ENCODE measurements at regions not wholly inside any gene's neighbourhood (a gene's known extent, or its start where the extent isn't known, plus 50 kb on each side); places are given as distances from the start of the nearest gene placed in this dataset.

- TF ChIP-seq MYC (IDR thresholded peaks at IDR 0.05; ENCODE audit: low read depth, low read length) (no peak), POLR2AphosphoS5 (IDR thresholded peaks at IDR 0.05; ENCODE audit: insufficient read depth, low read depth, low read length) (no peak), MAX (IDR thresholded peaks at IDR 0.05; ENCODE audit: insufficient read depth, insufficient read length) (no peak), CTCF (IDR thresholded peaks at IDR 0.05; ENCODE audit: extremely low read depth in 1 of 2, insufficient read depth in 1 of 2, low read depth in 1 of 2, low read length in 2 of 2) (no peak)
- DNase-seq (ENCODE audit: low read depth, low spot score) (no peak), FAIRE-seq (no peak)
- no peaks in the 10 kb centered on the region for H3K79me2 ChIP-seq (ENCODE audit: control insufficient read depth, insufficient read depth, low read length)
- H2AFZ ChIP-seq (ENCODE audit: low read depth, low read length): no peak overlapping the region
- H3K27me3 ChIP-seq (ENCODE audit: control insufficient read depth in 2 of 2, insufficient read depth in 2 of 2, low read length in 2 of 2): no peaks in the 10 kb centered on the region
- no peaks in the 10 kb centered on the region for H3K9me1 ChIP-seq (replicated peaks; ENCODE audit: control insufficient read depth, extremely low read depth, insufficient read depth, low read length)
- H3K4me3 ChIP-seq (replicated peaks in 1 of 3; ENCODE audit: insufficient read depth in 1 of 3, low read depth in 1 of 3, low read length in 3 of 3): no peak overlapping the region
- no peaks in the 10 kb centered on the region for H3K36me3 ChIP-seq (ENCODE audit: control insufficient read depth in 2 of 2, extremely low read depth in 1 of 2, insufficient read depth in 2 of 2, low read length in 2 of 2)
- ChIA-PET CTCF (interaction anchor here (1.0 to 5.7 kb wide), 25 partner anchors 8 to 720 kb away, joined by 3 to 42 read pairs (median 4); no protein-coding TSS in a partner anchor), POLR2A (no interaction called here)
- H4K20me1 ChIP-seq (replicated peaks; ENCODE audit: control insufficient read depth, extremely low read depth, insufficient read depth, low read length): no peaks in the 10 kb centered on the region
- H3K9me3 ChIP-seq (replicated peaks; ENCODE audit: control insufficient read depth, insufficient read depth, low read length): no peaks in the 10 kb centered on the region
- H3K27ac ChIP-seq (ENCODE audit: insufficient read depth, low read depth, low read length): no peak overlapping the region
- no peak overlapping the region for H3K9ac ChIP-seq (replicated peaks; ENCODE audit: extremely low read depth, insufficient read depth, low read length)
- H3K4me1 ChIP-seq (ENCODE audit: control insufficient read depth, extremely low read depth, insufficient read depth, low read length): no peaks in the 10 kb centered on the region
- H3K4me2 ChIP-seq (ENCODE audit: insufficient read depth, low read length): no peak overlapping the region
- no TSS peak for BruUV-seq (replicated peaks)
- intact Hi-C loops (cut with micrococcal nuclease): no loop called here
- dilution Hi-C loops (cut with MboI; ENCODE audit: extremely low pct_ligation_motif_present, low sequenced_read_pairs): no loop called here
Observed at GRCh38 chr18:21998486-21998885, 170.9 kb upstream of the GATA6 start.

GRCh38 chr18:22001912-22002487 is 167.4 kb upstream of the GATA6 start:
- CTCF ChIA-PET: interaction anchor here (1.4 kb wide), 1 partner anchor 561 kb away, joined by 3 read pairs; no protein-coding TSS in a partner anchor
- POLR2A ChIA-PET: no interaction called here
- H3K9me3 ChIP-seq (replicated peaks; ENCODE audit: control insufficient read depth, insufficient read depth, low read length): no peaks in the 10 kb centered on the region

More at GRCh38 chr18:22001912-22002487, 167.4 kb upstream of the GATA6 start:
- dilution Hi-C loops (cut with MboI; ENCODE audit: extremely low pct_ligation_motif_present, low sequenced_read_pairs) (no loop called here), intact Hi-C loops (cut with micrococcal nuclease) (no loop called here)
- DNase-seq (ENCODE audit: low read depth, low spot score) (no peak), FAIRE-seq (no peak)
- H3K27me3 ChIP-seq (ENCODE audit: control insufficient read depth in 2 of 2, insufficient read depth in 2 of 2, low read length in 2 of 2): no peaks in the 10 kb centered on the region
- no TSS peak for BruUV-seq (replicated peaks)
- no peak for TF ChIP-seq CTCF (IDR thresholded peaks at IDR 0.05; ENCODE audit: extremely low read depth in 1 of 2, insufficient read depth in 1 of 2, low read depth in 1 of 2, low read length in 2 of 2)
- no peak for TF ChIP-seq GATA2 (IDR thresholded peaks at IDR 0.05; ENCODE audit: insufficient read depth, insufficient read length, low read depth, low read length)
- TF ChIP-seq MYC (IDR thresholded peaks at IDR 0.05; ENCODE audit: low read depth, low read length): no peak
- no peak for TF ChIP-seq POLR2AphosphoS5 (IDR thresholded peaks at IDR 0.05; ENCODE audit: insufficient read depth, low read depth, low read length)
- no peak for TF ChIP-seq POLR2A (IDR thresholded peaks at IDR 0.05; ENCODE audit: low read depth, low read length)
- no peak for TF ChIP-seq JUN (IDR thresholded peaks at IDR 0.05; ENCODE audit: borderline replicate concordance, insufficient read depth, insufficient read length, low read depth)
- no peak for TF ChIP-seq EZH2 (IDR thresholded peaks at IDR 0.05; ENCODE audit: borderline replicate concordance, low read depth, low read length, severe bottlenecking)
- TF ChIP-seq MAX (IDR thresholded peaks at IDR 0.05; ENCODE audit: insufficient read depth, insufficient read length): no peak
- H3K36me3 ChIP-seq (ENCODE audit: control insufficient read depth in 2 of 2, extremely low read depth in 1 of 2, insufficient read depth in 2 of 2, low read length in 2 of 2): no peaks in the 10 kb centered on the region
- H4K20me1 ChIP-seq (replicated peaks; ENCODE audit: control insufficient read depth, extremely low read depth, insufficient read depth, low read length): no peaks in the 10 kb centered on the region
- H3K27ac ChIP-seq (ENCODE audit: insufficient read depth, low read depth, low read length): no peak overlapping the region
- no peaks in the 10 kb centered on the region for H3K79me2 ChIP-seq (ENCODE audit: control insufficient read depth, insufficient read depth, low read length)
- H3K4me3 ChIP-seq (replicated peaks in 1 of 3; ENCODE audit: insufficient read depth in 1 of 3, low read depth in 1 of 3, low read length in 3 of 3): no peak overlapping the region
- no peak overlapping the region for H3K4me2 ChIP-seq (ENCODE audit: insufficient read depth, low read length)
- no peaks in the 10 kb centered on the region for H3K9me1 ChIP-seq (replicated peaks; ENCODE audit: control insufficient read depth, extremely low read depth, insufficient read depth, low read length)
- H3K9ac ChIP-seq (replicated peaks; ENCODE audit: extremely low read depth, insufficient read depth, low read length): no peak overlapping the region
- no peaks in the 10 kb centered on the region for H3K4me1 ChIP-seq (ENCODE audit: control insufficient read depth, extremely low read depth, insufficient read depth, low read length)
- no peak overlapping the region for H2AFZ ChIP-seq (ENCODE audit: low read depth, low read length)

Data from endothelial cell of umbilical vein (primary cell).